ENCODE measurements at regions not wholly inside any gene's neighbourhood (a gene's known extent, or its start where the extent isn't known, plus 50 kb on each side); places are given as distances from the start of the nearest gene placed in this dataset.

GRCh38 chr2:103386872-103387271 is 625.0 kb downstream of the TMEM182 start:
- Histone ChIP-seq H3K4me1 (ENCODE audit: low read depth, poor library complexity, severe bottlenecking) (no peaks in the 10 kb centered on the region), H2AFZ (ENCODE audit: low read depth) (no peak overlapping the region), H3K79me2 (ENCODE audit: insufficient read depth, low read depth) (no peaks in the 10 kb centered on the region), H3K9ac (no peak overlapping the region), H3K4me3 (IDR thresholded peaks at IDR 0.05; ENCODE audit: insufficient read depth, low read depth, low read length) (no peak overlapping the region), H3K36me3 (ENCODE audit: insufficient read depth) (no peaks in the 10 kb centered on the region), H3K27me3 (ENCODE audit: insufficient read depth, low read depth) (no peaks in the 10 kb centered on the region), H3K4me2 (no peak overlapping the region), H4K20me1 (ENCODE audit: insufficient read depth) (no peaks in the 10 kb centered on the region), H3K27ac (no peak overlapping the region)
- no peak for TF ChIP-seq CTCF (conservative IDR thresholded peaks at IDR 0.05; ENCODE audit: low read depth, low read length)

GRCh38 chr2:103387888-103388287 is 626.1 kb downstream of the TMEM182 start:
- no peak overlapping the region for H3K4me3 ChIP-seq (IDR thresholded peaks at IDR 0.05; ENCODE audit: insufficient read depth, low read depth, low read length)
- no peaks in the 10 kb centered on the region for H3K79me2 ChIP-seq (ENCODE audit: insufficient read depth, low read depth)
- H3K9ac ChIP-seq: no peak overlapping the region
- no peaks in the 10 kb centered on the region for H3K36me3 ChIP-seq (ENCODE audit: insufficient read depth)
- no peak for TF ChIP-seq CTCF (conservative IDR thresholded peaks at IDR 0.05; ENCODE audit: low read depth, low read length)
- no peaks in the 10 kb centered on the region for H4K20me1 ChIP-seq (ENCODE audit: insufficient read depth)
- no peak overlapping the region for H3K27ac ChIP-seq
- H2AFZ ChIP-seq (ENCODE audit: low read depth): no peak overlapping the region
- no peaks in the 10 kb centered on the region for H3K27me3 ChIP-seq (ENCODE audit: insufficient read depth, low read depth)
- H3K4me2 ChIP-seq: no peak overlapping the region
- no peaks in the 10 kb centered on the region for H3K4me1 ChIP-seq (ENCODE audit: low read depth, poor library complexity, severe bottlenecking)

GRCh38 chr2:103396152-103396551 is 634.3 kb downstream of the TMEM182 start:
- Histone ChIP-seq H3K4me3 (IDR thresholded peaks at IDR 0.05; ENCODE audit: insufficient read depth, low read depth, low read length) (no peak overlapping the region), H3K27ac (no peak overlapping the region), H3K79me2 (ENCODE audit: insufficient read depth, low read depth) (no peaks in the 10 kb centered on the region), H3K4me1 (ENCODE audit: low read depth, poor library complexity, severe bottlenecking) (no peaks in the 10 kb centered on the region), H2AFZ (ENCODE audit: low read depth) (no peak overlapping the region), H4K20me1 (ENCODE audit: insufficient read depth) (no peaks in the 10 kb centered on the region), H3K4me2 (no peak overlapping the region), H3K27me3 (ENCODE audit: insufficient read depth, low read depth) (no peaks in the 10 kb centered on the region), H3K36me3 (ENCODE audit: insufficient read depth) (no peaks in the 10 kb centered on the region), H3K9ac (no peak overlapping the region)
- TF ChIP-seq CTCF (conservative IDR thresholded peaks at IDR 0.05; ENCODE audit: low read depth, low read length): no peak

GRCh38 chr2:103401621-103402020 is 639.8 kb downstream of the TMEM182 start:
- no peak for TF ChIP-seq CTCF (conservative IDR thresholded peaks at IDR 0.05; ENCODE audit: low read depth, low read length)
- no peaks in the 10 kb centered on the region for H3K27me3 ChIP-seq (ENCODE audit: insufficient read depth, low read depth)
- no peak overlapping the region for H2AFZ ChIP-seq (ENCODE audit: low read depth)
- no peaks in the 10 kb centered on the region for H3K79me2 ChIP-seq (ENCODE audit: insufficient read depth, low read depth)
- no peak overlapping the region for H3K9ac ChIP-seq
- H3K4me3 ChIP-seq (IDR thresholded peaks at IDR 0.05; ENCODE audit: insufficient read depth, low read depth, low read length): no peak overlapping the region
- H3K27ac ChIP-seq: no peak overlapping the region
- H3K36me3 ChIP-seq (ENCODE audit: insufficient read depth): no peaks in the 10 kb centered on the region
- no peaks in the 10 kb centered on the region for H3K4me1 ChIP-seq (ENCODE audit: low read depth, poor library complexity, severe bottlenecking)
- no peaks in the 10 kb centered on the region for H4K20me1 ChIP-seq (ENCODE audit: insufficient read depth)
- no peak overlapping the region for H3K4me2 ChIP-seq

- no peak overlapping the region for H3K4me2 ChIP-seq
- no peaks in the 10 kb centered on the region for H4K20me1 ChIP-seq (ENCODE audit: insufficient read depth)
- TF ChIP-seq CTCF (conservative IDR thresholded peaks at IDR 0.05; ENCODE audit: low read depth, low read length): no peak
- H3K36me3 ChIP-seq (ENCODE audit: insufficient read depth): no peaks in the 10 kb centered on the region
- H3K4me3 ChIP-seq (IDR thresholded peaks at IDR 0.05; ENCODE audit: insufficient read depth, low read depth, low read length): no peak overlapping the region
- no peak overlapping the region for H3K27ac ChIP-seq
- no peak overlapping the region for H2AFZ ChIP-seq (ENCODE audit: low read depth)
- H3K9ac ChIP-seq: no peak overlapping the region
- H3K27me3 ChIP-seq (ENCODE audit: insufficient read depth, low read depth): no peaks in the 10 kb centered on the region
- no peaks in the 10 kb centered on the region for H3K4me1 ChIP-seq (ENCODE audit: low read depth, poor library complexity, severe bottlenecking)
- no peaks in the 10 kb centered on the region for H3K79me2 ChIP-seq (ENCODE audit: insufficient read depth, low read depth)
Measured at GRCh38 chr2:103402336-103402735, 640.5 kb downstream of the TMEM182 start.
